Caco-2 (cell line): ENCODE measurements at regions not wholly inside any gene's neighbourhood (a gene's known extent, or its start where the extent isn't known, plus 50 kb on each side); places are given as distances from the start of the nearest gene placed in this dataset.

Experiments
- BruUV-seq: library from RNA; stranded (reverse); fragments of 400-500 nt; replicated peaks from 2 replicates; lab custom pipeline; 2021; lab: Mats Ljungman, UMichigan
- CTCF ChIA-PET: fragments of 300-600 bp; sonication (Branson Sonifier 250); formaldehyde crosslinking; loops from one replicate; lab custom pipeline; 2022; ENCODE audit warnings: antibody characterized with exemption; lab: Charles Lee
- POLR2A ChIA-PET: fragments of 300-600 bp; sonication (Branson Sonifier 250); formaldehyde crosslinking; loops from one replicate; lab custom pipeline; 2022; ENCODE audit warnings: antibody characterized with exemption; lab: Charles Lee
- DNase-seq, 2 experiments: peaks; one replicate each; pipeline versions ENCODE4 v3.0.0 to v3.0.0-alpha.2; 2020 to 2022
- H3K27me3 ChIP-seq: replicated peaks from 2 replicates; pipeline ENCODE4 v1.6.0; 2011; ENCODE audit warnings: low read length; ENCODE audit not compliant: control insufficient read depth, insufficient read depth
- H3K36me3 ChIP-seq: 2 replicates; pipeline ENCODE4 v1.5.1; 2011; ENCODE audit warnings: low read length; ENCODE audit not compliant: control insufficient read depth, insufficient read depth
- H3K4me1 ChIP-seq: fragments of 250-450 bp; sonication (Bioruptor Pico); 2 replicates; pipeline ENCODE4 v1.5.1; 2020; ENCODE audit warnings: mild to moderate bottlenecking
- H3K4me3 ChIP-seq: 2 replicates; pipeline ENCODE4 v1.5.1; 2011; ENCODE audit warnings: low read depth, mild to moderate bottlenecking, control low read depth, low read length
- H3K9me3 ChIP-seq: fragments of 250-450 bp; sonication (Bioruptor Pico); 2 replicates; pipeline ENCODE4 v1.5.1; 2020; ENCODE audit warnings: mild to moderate bottlenecking, moderate library complexity
- H3K27ac Mint-ChIP-seq: one replicate; pipeline ENCODE4 v1.8.0; 2022; ENCODE audit warnings: mixed read lengths; ENCODE audit not compliant: unreplicated experiment
- H3K27me3 Mint-ChIP-seq: one replicate; pipeline ENCODE4 v1.8.0; 2022; ENCODE audit warnings: mixed read lengths; ENCODE audit not compliant: insufficient read depth, unreplicated experiment
- H3K36me3 Mint-ChIP-seq: one replicate; pipeline ENCODE4 v1.8.0; 2022; ENCODE audit warnings: mild to moderate bottlenecking, mixed read lengths; ENCODE audit not compliant: insufficient read depth, unreplicated experiment
- H3K4me1 Mint-ChIP-seq: one replicate; pipeline ENCODE4 v1.8.0; 2022; ENCODE audit warnings: low read depth, mixed read lengths; ENCODE audit not compliant: unreplicated experiment
- H3K4me3 Mint-ChIP-seq: one replicate; pipeline ENCODE4 v1.8.0; 2022; ENCODE audit warnings: mild to moderate bottlenecking, moderate library complexity, mixed read lengths; ENCODE audit not compliant: unreplicated experiment
- H3K9me3 Mint-ChIP-seq: one replicate; pipeline ENCODE4 v1.8.0; 2022; ENCODE audit warnings: mixed read lengths; ENCODE audit not compliant: unreplicated experiment
- intact Hi-C: fragments of 100-400 bp; cut with micrococcal nuclease; formaldehyde crosslinking; loops from one replicate; pipeline ENCODE4 v1.10.0; 2022; ENCODE audit not compliant: unreplicated experiment
- TF ChIP-seq, protein P1 (sequence below), 2 experiments: fragments of 200-600 bp in 1 of 2; IDR thresholded peaks; 1 replicate in 1 of 2; 2 replicates in 1 of 2; pipeline versions ENCODE4 v1.5.1 to v1.8.0; 2011 to 2022; ENCODE audit warnings: antibody characterized with exemption in 1 of 2, control low read depth in 1 of 2, inconsistent platforms in 1 of 2, low read depth in 1 of 2, low read length in 1 of 2, mild to moderate bottlenecking in 1 of 2, moderate library complexity in 1 of 2; ENCODE audit not compliant: insufficient read depth in 1 of 2, severe bottlenecking in 1 of 2, unreplicated experiment in 1 of 2

DNA sequence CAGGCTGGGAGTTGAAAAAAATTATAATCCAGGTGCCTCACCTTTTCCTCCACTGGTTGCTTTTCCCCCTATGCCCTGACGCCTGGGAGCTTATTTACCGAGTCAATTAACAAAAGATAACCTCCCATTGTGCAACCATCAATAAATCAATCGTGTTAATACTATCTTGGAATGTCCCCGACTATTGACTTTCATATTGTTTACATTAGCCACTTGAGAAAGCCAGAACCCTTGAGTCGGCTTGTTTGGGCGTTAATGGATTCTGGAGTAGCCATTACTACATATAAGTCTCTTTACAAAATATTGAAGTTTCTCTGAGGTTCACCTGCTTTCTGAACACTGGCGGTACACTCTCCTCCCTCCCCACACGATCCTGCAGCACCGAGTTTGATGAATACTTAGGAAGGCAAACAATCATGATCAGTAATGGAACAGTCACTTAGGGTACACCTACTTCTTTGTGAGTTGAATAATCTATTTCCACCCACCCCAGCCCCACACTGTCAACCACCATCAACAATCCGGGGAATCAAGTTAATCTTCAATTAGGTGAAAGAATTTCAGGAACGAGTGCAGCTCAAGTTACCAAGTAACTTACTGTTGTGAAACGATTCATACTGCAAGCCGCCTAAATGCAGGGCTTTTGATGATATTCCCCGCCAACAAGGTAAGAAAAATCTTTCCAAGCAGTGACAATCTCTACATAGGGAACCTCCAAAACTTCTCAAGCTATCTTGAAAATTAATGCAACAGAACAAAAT is 159.3 kb upstream of the NR2F2 start:
- H3K27me3 Mint-ChIP-seq = no peaks in the 10 kb centered on the region
- Histone ChIP-seq H3K4me1 (peaks cover 46% of the 10 kb centered on the region), H3K9me3 (peaks cover 14% of the 10 kb centered on the region), H3K36me3 (no peaks in the 10 kb centered on the region; the same call in 1 of the 2 replicates), H3K4me3 (no peak overlapping the region), H3K27me3 (no peaks in the 10 kb centered on the region)
- ChIA-PET CTCF (interaction anchor here (0.7 to 1.2 kb wide), 2 partner anchors 156 kb away, joined by 3 to 6 read pairs; no protein-coding TSS in a partner anchor), POLR2A (interaction anchor here (0.6 to 2.1 kb wide), 9 partner anchors 13 to 226 kb away, joined by 3 to 13 read pairs (median 4); partner anchors contain the start of gene NR2F2)
- no peak overlapping the region for H3K4me3 Mint-ChIP-seq
- H3K9me3 Mint-ChIP-seq = peaks cover 29% of the 10 kb centered on the region
- no peak overlapping the region for H3K27ac Mint-ChIP-seq
- peaks cover 10% of the 10 kb centered on the region for H3K36me3 Mint-ChIP-seq
- peaks cover 23% of the 10 kb centered on the region for H3K4me1 Mint-ChIP-seq
- peak; percentile 84 to 87 for DNase-seq
- TF ChIP-seq, protein P1, sequence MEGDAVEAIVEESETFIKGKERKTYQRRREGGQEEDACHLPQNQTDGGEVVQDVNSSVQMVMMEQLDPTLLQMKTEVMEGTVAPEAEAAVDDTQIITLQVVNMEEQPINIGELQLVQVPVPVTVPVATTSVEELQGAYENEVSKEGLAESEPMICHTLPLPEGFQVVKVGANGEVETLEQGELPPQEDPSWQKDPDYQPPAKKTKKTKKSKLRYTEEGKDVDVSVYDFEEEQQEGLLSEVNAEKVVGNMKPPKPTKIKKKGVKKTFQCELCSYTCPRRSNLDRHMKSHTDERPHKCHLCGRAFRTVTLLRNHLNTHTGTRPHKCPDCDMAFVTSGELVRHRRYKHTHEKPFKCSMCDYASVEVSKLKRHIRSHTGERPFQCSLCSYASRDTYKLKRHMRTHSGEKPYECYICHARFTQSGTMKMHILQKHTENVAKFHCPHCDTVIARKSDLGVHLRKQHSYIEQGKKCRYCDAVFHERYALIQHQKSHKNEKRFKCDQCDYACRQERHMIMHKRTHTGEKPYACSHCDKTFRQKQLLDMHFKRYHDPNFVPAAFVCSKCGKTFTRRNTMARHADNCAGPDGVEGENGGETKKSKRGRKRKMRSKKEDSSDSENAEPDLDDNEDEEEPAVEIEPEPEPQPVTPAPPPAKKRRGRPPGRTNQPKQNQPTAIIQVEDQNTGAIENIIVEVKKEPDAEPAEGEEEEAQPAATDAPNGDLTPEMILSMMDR (IDR thresholded peaks at IDR 0.05; ENCODE audit: insufficient read depth in 1 of 2, low read depth in 1 of 2, low read length in 1 of 2, severe bottlenecking in 1 of 2, unreplicated experiment in 1 of 2) = no peak
- TSS peak; percentile 91 for BruUV-seq
- intact Hi-C loops = loop anchor here (1.0 kb wide), 14 partner anchors 12 to 386 kb away; partner anchors contain the start of gene NR2F2

DNA sequence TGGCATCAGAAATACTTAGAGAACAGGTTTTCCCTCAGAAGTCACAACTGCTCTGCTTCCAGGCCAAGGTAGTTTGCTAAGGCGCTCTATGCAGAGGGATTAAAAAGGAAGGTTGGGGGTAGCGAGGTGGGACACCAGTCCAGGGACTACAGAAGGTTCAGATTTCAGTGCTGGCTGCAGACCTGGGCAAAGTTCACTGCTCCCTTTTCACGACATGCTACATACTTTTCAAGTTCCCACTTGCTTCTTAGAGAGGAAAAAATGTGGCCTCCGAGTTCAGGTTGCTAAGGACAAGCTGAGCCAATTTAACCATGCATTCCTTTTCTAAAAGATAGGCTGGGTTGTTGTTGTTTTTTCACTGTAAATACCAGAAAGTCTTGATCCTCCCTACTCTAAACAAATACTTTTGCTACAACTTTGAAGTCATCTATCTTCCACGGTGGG is 158.6 kb upstream of the NR2F2 start:
- no peak overlapping the region for H3K27ac Mint-ChIP-seq
- intact Hi-C loops = loop anchor here (1.0 kb wide), 14 partner anchors 11 to 387 kb away; partner anchors contain the start of gene NR2F2
- DNase-seq = peak; percentile 85 to 93
- Histone ChIP-seq H3K9me3 (peaks cover 14% of the 10 kb centered on the region), H3K36me3 (no peaks in the 10 kb centered on the region; the same call in 1 of the 2 replicates), H3K4me1 (peaks cover 46% of the 10 kb centered on the region), H3K4me3 (peak overlapping the region; percentile 16), H3K27me3 (no peaks in the 10 kb centered on the region)
- POLR2A ChIA-PET = interaction anchor here (0.6 to 2.1 kb wide), 8 partner anchors 12 to 227 kb away, joined by 3 to 13 read pairs (median 8); partner anchors contain the start of gene NR2F2
- BruUV-seq = no TSS peak
- CTCF ChIA-PET = interaction anchor here (1.2 kb wide), 1 partner anchor 155 kb away, joined by 6 read pairs; no protein-coding TSS in a partner anchor
- H3K36me3 Mint-ChIP-seq = peaks cover 10% of the 10 kb centered on the region
- TF ChIP-seq, protein P1 (IDR thresholded peaks at IDR 0.05; ENCODE audit: insufficient read depth in 1 of 2, low read depth in 1 of 2, low read length in 1 of 2, severe bottlenecking in 1 of 2, unreplicated experiment in 1 of 2) = no peak
- H3K9me3 Mint-ChIP-seq = peaks cover 29% of the 10 kb centered on the region
- no peaks in the 10 kb centered on the region for H3K27me3 Mint-ChIP-seq
- no peak overlapping the region for H3K4me3 Mint-ChIP-seq
- H3K4me1 Mint-ChIP-seq = peaks cover 16% of the 10 kb centered on the region

DNA sequence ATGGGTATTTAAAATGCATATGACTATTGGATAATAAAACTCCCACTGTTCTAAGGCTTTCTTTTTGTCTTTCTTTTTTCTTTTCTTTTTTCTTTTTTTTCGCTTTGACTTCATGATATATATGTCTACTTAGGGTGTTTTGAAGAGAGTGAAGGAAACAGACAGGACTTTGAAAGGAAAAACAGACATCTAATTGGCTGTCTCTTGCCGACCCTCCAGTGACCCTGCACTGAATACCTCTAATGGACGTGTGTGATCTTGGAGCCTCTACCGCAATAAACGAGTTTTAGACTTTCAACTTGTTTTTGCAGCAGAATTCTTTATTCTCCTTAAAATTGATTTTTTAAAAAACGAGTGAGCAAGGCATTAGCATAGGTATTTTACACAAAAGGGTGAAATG is 158.1 kb upstream of the NR2F2 start:
- no peak overlapping the region for H3K4me3 Mint-ChIP-seq
- H3K9me3 Mint-ChIP-seq = peaks cover 25% of the 10 kb centered on the region
- Histone ChIP-seq H3K9me3 (peaks cover 14% of the 10 kb centered on the region), H3K27me3 (no peaks in the 10 kb centered on the region), H3K4me1 (peaks cover 46% of the 10 kb centered on the region), H3K36me3 (no peaks in the 10 kb centered on the region; the same call in 1 of the 2 replicates), H3K4me3 (no peak overlapping the region; the same call in 1 of the 2 replicates)
- H3K4me1 Mint-ChIP-seq = peaks cover 11% of the 10 kb centered on the region
- CTCF ChIA-PET = interaction anchor here (1.2 kb wide), 1 partner anchor 155 kb away, joined by 6 read pairs; no protein-coding TSS in a partner anchor
- TSS peak; percentile 85 for BruUV-seq
- H3K27me3 Mint-ChIP-seq = no peaks in the 10 kb centered on the region
- H3K27ac Mint-ChIP-seq = no peak overlapping the region
- H3K36me3 Mint-ChIP-seq = peaks cover 6% of the 10 kb centered on the region
- DNase-seq = peak in 1 of 2 experiments; percentile 40
- intact Hi-C loops = no loop called here
- POLR2A ChIA-PET = interaction anchor here (0.6 to 2.1 kb wide), 5 partner anchors 11 to 158 kb away, joined by 6 to 13 read pairs (median 10); partner anchors contain the start of gene NR2F2
- TF ChIP-seq, protein P1 (IDR thresholded peaks at IDR 0.05; ENCODE audit: insufficient read depth in 1 of 2, low read depth in 1 of 2, low read length in 1 of 2, severe bottlenecking in 1 of 2, unreplicated experiment in 1 of 2) = no peak
